ENCODE measurements at regions not wholly inside any gene's neighbourhood (a gene's known extent, or its start where the extent isn't known, plus 50 kb on each side); places are given as distances from the start of the nearest gene placed in this dataset.
A peak's percentile ranks its signal among the peaks of the same experiment; 100 is the strongest.

DNA sequence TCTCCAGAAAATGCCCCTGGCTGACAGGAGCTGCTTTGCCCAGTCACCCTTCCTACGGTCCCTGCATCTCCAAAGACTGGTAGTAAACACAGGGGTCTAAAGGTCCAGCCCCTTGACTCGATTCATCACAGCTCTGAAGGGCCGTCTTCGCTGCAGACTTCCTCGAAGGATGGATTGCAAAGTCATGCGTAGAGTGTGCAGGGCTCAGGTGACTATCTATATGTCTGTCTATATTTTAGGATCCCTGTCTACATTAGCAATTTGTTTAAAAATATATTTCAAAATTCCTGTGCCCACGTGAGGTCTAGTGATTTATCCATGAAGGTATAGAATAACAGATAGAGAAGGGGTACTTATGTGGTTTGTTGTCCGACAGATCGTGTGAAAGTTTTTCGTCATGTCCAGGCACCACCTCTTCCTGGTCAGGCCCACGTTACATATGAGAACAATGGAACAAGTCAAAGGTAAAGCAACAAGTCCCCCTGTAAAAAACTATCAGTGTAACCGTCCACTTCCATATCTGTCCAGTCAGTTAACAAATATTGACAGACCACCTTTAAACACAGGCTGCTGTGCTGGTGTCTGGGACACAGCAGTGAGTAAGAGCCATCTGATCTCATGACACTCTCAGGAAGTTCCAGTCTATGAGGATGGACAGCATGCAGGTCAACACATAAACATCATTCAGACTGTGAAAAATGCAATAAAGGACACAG, 127.7 kb upstream of the SULF2 start (continued):
- TF ChIP-seq, protein P1, sequence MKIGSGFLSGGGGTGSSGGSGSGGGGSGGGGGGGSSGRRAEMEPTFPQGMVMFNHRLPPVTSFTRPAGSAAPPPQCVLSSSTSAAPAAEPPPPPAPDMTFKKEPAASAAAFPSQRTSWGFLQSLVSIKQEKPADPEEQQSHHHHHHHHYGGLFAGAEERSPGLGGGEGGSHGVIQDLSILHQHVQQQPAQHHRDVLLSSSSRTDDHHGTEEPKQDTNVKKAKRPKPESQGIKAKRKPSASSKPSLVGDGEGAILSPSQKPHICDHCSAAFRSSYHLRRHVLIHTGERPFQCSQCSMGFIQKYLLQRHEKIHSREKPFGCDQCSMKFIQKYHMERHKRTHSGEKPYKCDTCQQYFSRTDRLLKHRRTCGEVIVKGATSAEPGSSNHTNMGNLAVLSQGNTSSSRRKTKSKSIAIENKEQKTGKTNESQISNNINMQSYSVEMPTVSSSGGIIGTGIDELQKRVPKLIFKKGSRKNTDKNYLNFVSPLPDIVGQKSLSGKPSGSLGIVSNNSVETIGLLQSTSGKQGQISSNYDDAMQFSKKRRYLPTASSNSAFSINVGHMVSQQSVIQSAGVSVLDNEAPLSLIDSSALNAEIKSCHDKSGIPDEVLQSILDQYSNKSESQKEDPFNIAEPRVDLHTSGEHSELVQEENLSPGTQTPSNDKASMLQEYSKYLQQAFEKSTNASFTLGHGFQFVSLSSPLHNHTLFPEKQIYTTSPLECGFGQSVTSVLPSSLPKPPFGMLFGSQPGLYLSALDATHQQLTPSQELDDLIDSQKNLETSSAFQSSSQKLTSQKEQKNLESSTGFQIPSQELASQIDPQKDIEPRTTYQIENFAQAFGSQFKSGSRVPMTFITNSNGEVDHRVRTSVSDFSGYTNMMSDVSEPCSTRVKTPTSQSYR (CRISPR knock-in tag; IDR thresholded peaks at IDR 0.05; ENCODE audit: borderline replicate concordance) = peak; percentile 61; the same call in 1 of the 2 replicates
- peak; percentile 60; the same call in 1 of the 2 replicates for TF ChIP-seq ARNTL (CRISPR knock-in tag; IDR thresholded peaks at IDR 0.05)
- peak; percentile 56; the same call in 1 of the 2 replicates for TF ChIP-seq MEIS1 (CRISPR knock-in tag; IDR thresholded peaks at IDR 0.05; ENCODE audit: borderline replicate concordance)
- TF ChIP-seq HDAC1 (CRISPR knock-in tag; IDR thresholded peaks at IDR 0.05) = peak; percentile 73
- peak; percentile 93 for TF ChIP-seq TBL1XR1 (IDR thresholded peaks at IDR 0.05; ENCODE audit: borderline replicate concordance, low read length, partially characterized antibody)
- TF ChIP-seq CEBPG (CRISPR knock-in tag; IDR thresholded peaks at IDR 0.05) = peak; percentile 79
- TF ChIP-seq, protein P2, sequence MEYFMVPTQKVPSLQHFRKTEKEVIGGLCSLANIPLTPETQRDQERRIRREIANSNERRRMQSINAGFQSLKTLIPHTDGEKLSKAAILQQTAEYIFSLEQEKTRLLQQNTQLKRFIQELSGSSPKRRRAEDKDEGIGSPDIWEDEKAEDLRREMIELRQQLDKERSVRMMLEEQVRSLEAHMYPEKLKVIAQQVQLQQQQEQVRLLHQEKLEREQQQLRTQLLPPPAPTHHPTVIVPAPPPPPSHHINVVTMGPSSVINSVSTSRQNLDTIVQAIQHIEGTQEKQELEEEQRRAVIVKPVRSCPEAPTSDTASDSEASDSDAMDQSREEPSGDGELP (IDR thresholded peaks at IDR 0.05; ENCODE audit: borderline replicate concordance, low read depth) = peak; percentile 81
- TF ChIP-seq SKI (IDR thresholded peaks at IDR 0.05; ENCODE audit: partially characterized antibody) = peak; percentile 99
- TF ChIP-seq, protein P3, sequence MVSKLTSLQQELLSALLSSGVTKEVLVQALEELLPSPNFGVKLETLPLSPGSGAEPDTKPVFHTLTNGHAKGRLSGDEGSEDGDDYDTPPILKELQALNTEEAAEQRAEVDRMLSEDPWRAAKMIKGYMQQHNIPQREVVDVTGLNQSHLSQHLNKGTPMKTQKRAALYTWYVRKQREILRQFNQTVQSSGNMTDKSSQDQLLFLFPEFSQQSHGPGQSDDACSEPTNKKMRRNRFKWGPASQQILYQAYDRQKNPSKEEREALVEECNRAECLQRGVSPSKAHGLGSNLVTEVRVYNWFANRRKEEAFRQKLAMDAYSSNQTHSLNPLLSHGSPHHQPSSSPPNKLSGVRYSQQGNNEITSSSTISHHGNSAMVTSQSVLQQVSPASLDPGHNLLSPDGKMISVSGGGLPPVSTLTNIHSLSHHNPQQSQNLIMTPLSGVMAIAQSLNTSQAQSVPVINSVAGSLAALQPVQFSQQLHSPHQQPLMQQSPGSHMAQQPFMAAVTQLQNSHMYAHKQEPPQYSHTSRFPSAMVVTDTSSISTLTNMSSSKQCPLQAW (CRISPR knock-in tag; IDR thresholded peaks at IDR 0.05) = peak; percentile 87
- TF ChIP-seq, protein P4, sequence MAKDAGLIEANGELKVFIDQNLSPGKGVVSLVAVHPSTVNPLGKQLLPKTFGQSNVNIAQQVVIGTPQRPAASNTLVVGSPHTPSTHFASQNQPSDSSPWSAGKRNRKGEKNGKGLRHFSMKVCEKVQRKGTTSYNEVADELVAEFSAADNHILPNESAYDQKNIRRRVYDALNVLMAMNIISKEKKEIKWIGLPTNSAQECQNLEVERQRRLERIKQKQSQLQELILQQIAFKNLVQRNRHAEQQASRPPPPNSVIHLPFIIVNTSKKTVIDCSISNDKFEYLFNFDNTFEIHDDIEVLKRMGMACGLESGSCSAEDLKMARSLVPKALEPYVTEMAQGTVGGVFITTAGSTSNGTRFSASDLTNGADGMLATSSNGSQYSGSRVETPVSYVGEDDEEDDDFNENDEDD (CRISPR knock-in tag; IDR thresholded peaks at IDR 0.05; ENCODE audit: borderline replicate concordance) = 0 out of 2 replicates have a peak, but pooled peaks have one; percentile 48
- peak; percentile 87 for TF ChIP-seq ZNF501 (CRISPR knock-in tag; IDR thresholded peaks at IDR 0.05)
- peak; percentile 57; the same call in 1 of the 2 replicates for TF ChIP-seq NFIC (IDR thresholded peaks at IDR 0.05; ENCODE audit: low read length)
- TF ChIP-seq, protein P5, sequence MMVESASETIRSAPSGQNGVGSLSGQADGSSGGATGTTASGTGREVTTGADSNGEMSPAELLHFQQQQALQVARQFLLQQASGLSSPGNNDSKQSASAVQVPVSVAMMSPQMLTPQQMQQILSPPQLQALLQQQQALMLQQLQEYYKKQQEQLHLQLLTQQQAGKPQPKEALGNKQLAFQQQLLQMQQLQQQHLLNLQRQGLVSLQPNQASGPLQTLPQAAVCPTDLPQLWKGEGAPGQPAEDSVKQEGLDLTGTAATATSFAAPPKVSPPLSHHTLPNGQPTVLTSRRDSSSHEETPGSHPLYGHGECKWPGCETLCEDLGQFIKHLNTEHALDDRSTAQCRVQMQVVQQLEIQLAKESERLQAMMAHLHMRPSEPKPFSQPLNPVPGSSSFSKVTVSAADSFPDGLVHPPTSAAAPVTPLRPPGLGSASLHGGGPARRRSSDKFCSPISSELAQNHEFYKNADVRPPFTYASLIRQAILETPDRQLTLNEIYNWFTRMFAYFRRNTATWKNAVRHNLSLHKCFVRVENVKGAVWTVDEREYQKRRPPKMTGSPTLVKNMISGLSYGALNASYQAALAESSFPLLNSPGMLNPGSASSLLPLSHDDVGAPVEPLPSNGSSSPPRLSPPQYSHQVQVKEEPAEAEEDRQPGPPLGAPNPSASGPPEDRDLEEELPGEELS (CRISPR knock-in tag; IDR thresholded peaks at IDR 0.05) = peak; percentile 86
- TF ChIP-seq ETV5 (CRISPR knock-in tag; IDR thresholded peaks at IDR 0.05; ENCODE audit: borderline replicate concordance) = peak; percentile 86; the same call in 1 of the 2 replicates
- peak; percentile 91; the same call in 1 of the 2 replicates for TF ChIP-seq ZKSCAN8 (CRISPR knock-in tag; IDR thresholded peaks at IDR 0.05; ENCODE audit: borderline replicate concordance)
- peak; percentile 74; the same call in 1 of the 2 replicates for TF ChIP-seq NCOR1 (IDR thresholded peaks at IDR 0.05; ENCODE audit: borderline replicate concordance, low read length)
- 0 out of 2 replicates have a peak, but pooled peaks have one; percentile 9 for TF ChIP-seq ZNF772 (CRISPR knock-in tag; IDR thresholded peaks at IDR 0.05)
- TF ChIP-seq ZNF556 (CRISPR knock-in tag; IDR thresholded peaks at IDR 0.05; ENCODE audit: borderline replicate concordance) = peak; percentile 73; the same call in 1 of the 2 replicates
- 0 out of 2 replicates have a peak, but pooled peaks have one; percentile 61 for TF ChIP-seq EHMT2 (IDR thresholded peaks at IDR 0.05; ENCODE audit: borderline replicate concordance, low read depth, low read length)
- peak; percentile 82; the same call in 1 of the 2 replicates for TF ChIP-seq SIX1 (CRISPR knock-in tag; IDR thresholded peaks at IDR 0.05; ENCODE audit: borderline replicate concordance)
